Liver (tissue), 8 donors: ENCODE measurements at regions not wholly inside any gene's neighbourhood (a gene's known extent, or its start where the extent isn't known, plus 50 kb on each side); places are given as distances from the start of the nearest gene placed in this dataset.

ENCODE experiments used
- DNase-seq: peaks from one replicate; pipeline ENCODE4 v3.0.0-alpha.2; 2017; ENCODE audit warnings: low spot score
- H3K27ac ChIP-seq, 2 donors: one replicate each; pipeline ENCODE4 v1.7.0; 2013; ENCODE audit warnings: inconsistent platforms in 2 of 2, low read length in 2 of 2, control low read depth in 1 of 2, low read depth in 1 of 2, mild to moderate bottlenecking in 1 of 2
- H3K27me3 ChIP-seq, 4 donors: one replicate each; pipeline versions ENCODE4 v1.6.1 to v1.7.0; 2013; ENCODE audit warnings: low read length in 3 of 4, inconsistent platforms in 1 of 4, mild to moderate bottlenecking in 1 of 4, moderate library complexity in 1 of 4; ENCODE audit not compliant: control insufficient read depth in 4 of 4, insufficient read depth in 4 of 4
- H3K36me3 ChIP-seq, 4 donors: one replicate each; pipeline versions ENCODE4 v1.6.1 to v1.7.0; 2013; ENCODE audit warnings: low read length in 3 of 4, mild to moderate bottlenecking in 3 of 4, low read depth in 1 of 4, moderate library complexity in 1 of 4; ENCODE audit not compliant: control insufficient read depth in 4 of 4, insufficient read depth in 3 of 4
- H3K4me1 ChIP-seq, 4 donors: one replicate each; pipeline versions ENCODE4 v1.6.1 to v1.7.0; 2013; ENCODE audit warnings: low read length in 3 of 4, mild to moderate bottlenecking in 3 of 4, moderate library complexity in 1 of 4; ENCODE audit not compliant: control insufficient read depth in 4 of 4, insufficient read depth in 4 of 4
- H3K4me3 ChIP-seq, 3 donors: one replicate each; pipeline versions ENCODE4 v1.6.1 to v1.7.0; 2013; ENCODE audit warnings: low read length in 3 of 3, control low read depth in 1 of 3, low read depth in 1 of 3, mild to moderate bottlenecking in 1 of 3
- H3K9ac ChIP-seq, 2 donors: one replicate each; pipeline ENCODE4 v1.7.0; 2013; ENCODE audit warnings: low read length in 2 of 2, mild to moderate bottlenecking in 2 of 2, moderate library complexity in 2 of 2, control low read depth in 1 of 2, low read depth in 1 of 2
- H3K9me3 ChIP-seq, 4 donors: one replicate each; pipeline versions ENCODE4 v1.6.1 to v1.7.0; 2013; ENCODE audit warnings: low read length in 3 of 4; ENCODE audit not compliant: control insufficient read depth in 4 of 4
- EGR1 ChIP-seq, 2 donors: IDR thresholded peaks; 2 replicates each; pipeline ENCODE4 v1.6.1; 2016 to 2018; ENCODE audit warnings: antibody characterized with exemption in 2 of 2, low read depth in 2 of 2
- FOXA1 ChIP-seq: IDR thresholded peaks from 2 replicates; pipeline ENCODE4 v1.6.1; 2016; ENCODE audit warnings: antibody characterized with exemption
- GABPA ChIP-seq, 2 donors: IDR thresholded peaks in 1 of 2; conservative IDR thresholded peaks in 1 of 2; 2 replicates each; pipeline ENCODE4 v1.6.1; 2016; ENCODE audit warnings: antibody characterized with exemption in 2 of 2, mild to moderate bottlenecking in 1 of 2, moderate library complexity in 1 of 2
- HNF4A ChIP-seq, 2 donors: conservative IDR thresholded peaks; 2 replicates each; pipeline ENCODE4 v1.6.1; 2016; ENCODE audit warnings: antibody characterized with exemption in 2 of 2, mild to moderate bottlenecking in 2 of 2
- HNF4G ChIP-seq: IDR thresholded peaks from 2 replicates; pipeline ENCODE4 v1.6.1; 2016; ENCODE audit warnings: antibody characterized with exemption
- JUND ChIP-seq, 2 donors: IDR thresholded peaks; 2 replicates each; pipeline ENCODE4 v1.6.1; 2016; ENCODE audit warnings: antibody characterized with exemption in 2 of 2
- MAX ChIP-seq: IDR thresholded peaks from 2 replicates; pipeline ENCODE4 v1.6.1; 2016; ENCODE audit warnings: antibody characterized with exemption
- NR2F2 ChIP-seq: IDR thresholded peaks from 2 replicates; pipeline ENCODE4 v1.6.1; 2016; ENCODE audit warnings: antibody characterized with exemption
- RAD21 ChIP-seq, 2 donors: IDR thresholded peaks; 2 replicates each; pipeline ENCODE4 v1.6.1; 2016; ENCODE audit warnings: antibody characterized with exemption in 2 of 2, mild to moderate bottlenecking in 2 of 2
- REST ChIP-seq: IDR thresholded peaks from 2 replicates; pipeline ENCODE4 v1.6.1; 2016; ENCODE audit warnings: antibody characterized with exemption, mild to moderate bottlenecking
- TAF1 ChIP-seq: conservative IDR thresholded peaks from 2 replicates; pipeline ENCODE4 v1.6.1; 2016; ENCODE audit warnings: antibody characterized with exemption, mild to moderate bottlenecking
- YY1 ChIP-seq: IDR thresholded peaks from 2 replicates; pipeline ENCODE4 v1.6.1; 2016; ENCODE audit warnings: antibody characterized with exemption, mild to moderate bottlenecking
- WGBS: extraction: QIAGEN DNeasy Blood & Tissue Kit; methylation state at CpG from one replicate; pipeline ENCODE4 v1.1.7; 2013; 5-methylcytosine and 5-hydroxymethylcytosine counted together
- TF ChIP-seq, protein P1 (sequence below): IDR thresholded peaks from 2 replicates; pipeline ENCODE4 v1.6.1; 2016; ENCODE audit warnings: antibody characterized with exemption
- TF ChIP-seq, protein P2 (sequence below): fragments of 150-350 bp; IDR thresholded peaks from 2 replicates; pipeline ENCODE4 v1.5.1; 2017; ENCODE audit warnings: improper control_type of control experiment, low read depth, low read length; ENCODE audit not compliant: missing input control
- donor health status: healthy.
- donor health status: healthy.
- donor health status: healthy.
- donor health status: healthy.
- donor health status: healthy.

GRCh38 chr22:27408068-27408467 lies 393.5 kb downstream of the MN1 start:
- TF ChIP-seq, protein P1, sequence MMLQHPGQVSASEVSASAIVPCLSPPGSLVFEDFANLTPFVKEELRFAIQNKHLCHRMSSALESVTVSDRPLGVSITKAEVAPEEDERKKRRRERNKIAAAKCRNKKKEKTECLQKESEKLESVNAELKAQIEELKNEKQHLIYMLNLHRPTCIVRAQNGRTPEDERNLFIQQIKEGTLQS, result no peak
- TF ChIP-seq GABPA (IDR thresholded peaks at IDR 0.05 in 1 of 2, conservative IDR thresholded peaks at IDR 0.05 in 1 of 2), result no peak
- no peak for TF ChIP-seq RAD21 (IDR thresholded peaks at IDR 0.05)
- TF ChIP-seq FOXA1, result no peak
- TF ChIP-seq, protein P2, sequence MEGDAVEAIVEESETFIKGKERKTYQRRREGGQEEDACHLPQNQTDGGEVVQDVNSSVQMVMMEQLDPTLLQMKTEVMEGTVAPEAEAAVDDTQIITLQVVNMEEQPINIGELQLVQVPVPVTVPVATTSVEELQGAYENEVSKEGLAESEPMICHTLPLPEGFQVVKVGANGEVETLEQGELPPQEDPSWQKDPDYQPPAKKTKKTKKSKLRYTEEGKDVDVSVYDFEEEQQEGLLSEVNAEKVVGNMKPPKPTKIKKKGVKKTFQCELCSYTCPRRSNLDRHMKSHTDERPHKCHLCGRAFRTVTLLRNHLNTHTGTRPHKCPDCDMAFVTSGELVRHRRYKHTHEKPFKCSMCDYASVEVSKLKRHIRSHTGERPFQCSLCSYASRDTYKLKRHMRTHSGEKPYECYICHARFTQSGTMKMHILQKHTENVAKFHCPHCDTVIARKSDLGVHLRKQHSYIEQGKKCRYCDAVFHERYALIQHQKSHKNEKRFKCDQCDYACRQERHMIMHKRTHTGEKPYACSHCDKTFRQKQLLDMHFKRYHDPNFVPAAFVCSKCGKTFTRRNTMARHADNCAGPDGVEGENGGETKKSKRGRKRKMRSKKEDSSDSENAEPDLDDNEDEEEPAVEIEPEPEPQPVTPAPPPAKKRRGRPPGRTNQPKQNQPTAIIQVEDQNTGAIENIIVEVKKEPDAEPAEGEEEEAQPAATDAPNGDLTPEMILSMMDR, result no peak
- TF ChIP-seq REST, result no peak
- TF ChIP-seq NR2F2, result no peak
- no peak for TF ChIP-seq TAF1
- TF ChIP-seq EGR1 (IDR thresholded peaks at IDR 0.05; ENCODE audit: low read depth in 2 of 2), result no peak
- no peak for TF ChIP-seq JUND (IDR thresholded peaks at IDR 0.05)
- no peak for TF ChIP-seq YY1
- Histone ChIP-seq H3K27ac (no peak overlapping the region), H3K27me3 (peaks cover 0 to 4% (median 1%) of the 10 kb centered on the region in 4 donors), H3K9ac (no peak overlapping the region), H3K36me3 (no peaks in the 10 kb centered on the region), H3K4me3 (no peak overlapping the region), H3K4me1 (no peaks in the 10 kb centered on the region), H3K9me3 (peaks cover 0 to under 1% (median under 1%) of the 10 kb centered on the region in 4 donors)
- DNase-seq, result no peak
- WGBS, result 80% methylated on average over 2 of the region's 2 CpGs

- no peak overlapping the region for H3K27ac ChIP-seq
- TF ChIP-seq, protein P1, result no peak
- no peak for TF ChIP-seq GABPA (IDR thresholded peaks at IDR 0.05 in 1 of 2, conservative IDR thresholded peaks at IDR 0.05 in 1 of 2)
- TF ChIP-seq HNF4A (conservative IDR thresholded peaks at IDR 0.05), result no peak
- no peak for TF ChIP-seq MAX
- no peak for TF ChIP-seq EGR1 (IDR thresholded peaks at IDR 0.05; ENCODE audit: low read depth in 2 of 2)
- TF ChIP-seq HNF4G, result no peak
- no peak for TF ChIP-seq JUND (IDR thresholded peaks at IDR 0.05)
- TF ChIP-seq REST, result no peak
- WGBS, result 77% methylated on average over 11 of the region's 11 CpGs
- H3K9me3 ChIP-seq, result no peaks in the 10 kb centered on the region
- no peak for DNase-seq
- peaks cover 0 to 4% (median 1%) of the 10 kb centered on the region in 4 donors for H3K27me3 ChIP-seq
- H3K4me1 ChIP-seq, result no peaks in the 10 kb centered on the region
- H3K4me3 ChIP-seq, result no peak overlapping the region
- H3K9ac ChIP-seq, result no peak overlapping the region
- H3K36me3 ChIP-seq, result no peaks in the 10 kb centered on the region
These were observed 392.3 kb downstream of the MN1 start for GRCh38 chr22:27409299-27409698.
